Erythroblast (primary cell): ENCODE measurements at regions not wholly inside any gene's neighbourhood (a gene's known extent, or its start where the extent isn't known, plus 50 kb on each side); places are given as distances from the start of the nearest gene placed in this dataset.

Source experiments
- GATA1 ChIP-seq: IDR thresholded peaks from 2 replicates; pipeline ENCODE4 v1.6.1; 2011; ENCODE audit warnings: low read depth, mild to moderate bottlenecking, control low read depth, low read length, moderate library complexity
- POLR2A ChIP-seq: IDR thresholded peaks from 2 replicates; pipeline ENCODE4 v1.6.1; 2011; ENCODE audit warnings: mild to moderate bottlenecking, low read length

GRCh38 chr19:28868836-28869235 is 344.1 kb downstream of the UQCRFS1 start:
- no peak for TF ChIP-seq POLR2A
- no peak for TF ChIP-seq GATA1
